Nephron (organoid): ENCODE measurements at regions not wholly inside any gene's neighbourhood (a gene's known extent, or its start where the extent isn't known, plus 50 kb on each side); places are given as distances from the start of the nearest gene placed in this dataset.

Experiments
- H3K27ac Mint-ChIP-seq, 3 experiments: 2 replicates each; pipeline ENCODE4 v1.8.0; 2020; ENCODE audit warnings: mixed read lengths in 3 of 3, mild to moderate bottlenecking in 2 of 3, moderate library complexity in 1 of 3
- H3K27me3 Mint-ChIP-seq: 2 replicates; pipeline ENCODE4 v1.8.0; 2021; ENCODE audit warnings: low read depth, mild to moderate bottlenecking, moderate library complexity, mixed read lengths
- H3K36me3 Mint-ChIP-seq: 2 replicates; pipeline ENCODE4 v1.8.0; 2020; ENCODE audit warnings: low read depth, mixed read lengths
- H3K4me1 Mint-ChIP-seq: 2 replicates; pipeline ENCODE4 v1.8.0; 2020; ENCODE audit warnings: mixed read lengths
- H3K4me3 Mint-ChIP-seq, 3 experiments: 2 replicates each; pipeline ENCODE4 v1.8.0; 2020; ENCODE audit warnings: mild to moderate bottlenecking in 3 of 3, mixed read lengths in 3 of 3, moderate library complexity in 2 of 3
- H3K9me3 Mint-ChIP-seq: 2 replicates; pipeline ENCODE4 v1.8.0; 2020; ENCODE audit warnings: mixed read lengths
- CTCF ChIP-seq, 3 experiments: fragments of 200-600 bp; sonication (generic); IDR thresholded peaks; one replicate each; pipeline ENCODE4 v1.5.0; 2021; ENCODE audit warnings: antibody characterized with exemption in 3 of 3; ENCODE audit not compliant: unreplicated experiment in 3 of 3

GRCh38 chr16:14329727-14330350 is 258.7 kb downstream of the MRTFB start:
- H3K9me3 Mint-ChIP-seq, result peaks cover 4% of the 10 kb centered on the region
- no peak overlapping the region for H3K27ac Mint-ChIP-seq
- H3K27me3 Mint-ChIP-seq, result peaks cover 11% of the 10 kb centered on the region
- H3K36me3 Mint-ChIP-seq, result peaks cover 8% of the 10 kb centered on the region
- no peak overlapping the region for H3K4me3 Mint-ChIP-seq
- TF ChIP-seq CTCF (IDR thresholded peaks at IDR 0.05; ENCODE audit: unreplicated experiment in 3 of 3), result no peak
- peaks cover 18% of the 10 kb centered on the region for H3K4me1 Mint-ChIP-seq

GRCh38 chr16:14325502-14326401 is 254.6 kb downstream of the MRTFB start:
- no peak for TF ChIP-seq CTCF (IDR thresholded peaks at IDR 0.05; ENCODE audit: unreplicated experiment in 3 of 3)
- Mint-ChIP-seq H3K27me3 (peaks cover 11% of the 10 kb centered on the region), H3K36me3 (peaks cover 12% of the 10 kb centered on the region), H3K27ac (peak overlapping the region; percentile 73 to 88 (median 78)), H3K4me1 (peaks cover 18% of the 10 kb centered on the region), H3K4me3 (peak overlapping the region in 1 of 3 experiments; percentile 34), H3K9me3 (peaks cover 4% of the 10 kb centered on the region)

- Mint-ChIP-seq H3K36me3 (peaks cover 12% of the 10 kb centered on the region), H3K4me3 (no peak overlapping the region), H3K4me1 (peaks cover 23% of the 10 kb centered on the region), H3K9me3 (peaks cover 4% of the 10 kb centered on the region), H3K27ac (peak overlapping the region; percentile 57 to 67 (median 59)), H3K27me3 (peaks cover 6% of the 10 kb centered on the region)
- no peak for TF ChIP-seq CTCF (IDR thresholded peaks at IDR 0.05; ENCODE audit: unreplicated experiment in 3 of 3)
Observed at GRCh38 chr16:14324581-14324980, 253.5 kb downstream of the MRTFB start.

- Mint-ChIP-seq H3K4me3 (no peak overlapping the region), H3K4me1 (peaks cover 27% of the 10 kb centered on the region), H3K36me3 (peaks cover 3% of the 10 kb centered on the region), H3K27ac (no peak overlapping the region), H3K27me3 (peaks cover 5% of the 10 kb centered on the region), H3K9me3 (no peaks in the 10 kb centered on the region)
- TF ChIP-seq CTCF (IDR thresholded peaks at IDR 0.05; ENCODE audit: unreplicated experiment in 3 of 3), result no peak
Observed at GRCh38 chr16:14322186-14322585, 251.1 kb downstream of the MRTFB start.

GRCh38 chr16:14321542-14321941 is 250.4 kb downstream of the MRTFB start:
- H3K27me3 Mint-ChIP-seq, result peaks cover 5% of the 10 kb centered on the region
- no peak overlapping the region for H3K27ac Mint-ChIP-seq
- H3K4me3 Mint-ChIP-seq, result no peak overlapping the region
- H3K9me3 Mint-ChIP-seq, result no peaks in the 10 kb centered on the region
- H3K4me1 Mint-ChIP-seq, result peaks cover 27% of the 10 kb centered on the region
- no peak for TF ChIP-seq CTCF (IDR thresholded peaks at IDR 0.05; ENCODE audit: unreplicated experiment in 3 of 3)
- peaks cover 3% of the 10 kb centered on the region for H3K36me3 Mint-ChIP-seq
